ENCODE measurements at regions not wholly inside any gene's neighbourhood (a gene's known extent, or its start where the extent isn't known, plus 50 kb on each side); places are given as distances from the start of the nearest gene placed in this dataset.
"Not testable (repeated sequence)": the region's sequence is repeated elsewhere in the genome, so short reads cannot be mapped to it uniquely, and the experiment has no call there.

GRCh38 chr10:125518397-125518796 lies 164.6 kb downstream of the TEX36 start:
- H3K27me3 ChIP-seq (ENCODE audit: low read depth); DNase-seq (ENCODE audit: low spot score in 2 of 2); in situ Hi-C loops (cut with MboI; ENCODE audit: low sequenced_read_pairs); H3K36me3 ChIP-seq (replicated peaks); H3K4me3 ChIP-seq; H3K9me3 ChIP-seq; H3K4me1 ChIP-seq: not testable (repeated sequence)

- Histone ChIP-seq H3K36me3 (replicated peaks) (no peaks in the 10 kb centered on the region), H3K4me1 (peaks cover 3% of the 10 kb centered on the region; the same call in 1 of the 2 replicates), H3K9me3 (no peaks in the 10 kb centered on the region), H3K4me3 (no peak overlapping the region), H3K27me3 (ENCODE audit: low read depth) (no peaks in the 10 kb centered on the region; the same call in 1 of the 2 replicates)
- DNase-seq (ENCODE audit: low spot score in 2 of 2): no peak
- in situ Hi-C loops (cut with MboI; ENCODE audit: low sequenced_read_pairs): no loop called here
Observed at GRCh38 chr10:125515571-125515970, 167.4 kb downstream of the TEX36 start.

GRCh38 chr10:125514206-125515162 lies 168.5 kb downstream of the TEX36 start:
- in situ Hi-C loops (cut with MboI; ENCODE audit: low sequenced_read_pairs): no loop called here
- no peaks in the 10 kb centered on the region; the same call in 1 of the 2 replicates for H3K27me3 ChIP-seq (ENCODE audit: low read depth)
- no peaks in the 10 kb centered on the region for H3K9me3 ChIP-seq
- no peak overlapping the region for H3K4me3 ChIP-seq
- peak; percentile 41 to 42 for DNase-seq (ENCODE audit: low spot score in 2 of 2)
- peaks cover 3% of the 10 kb centered on the region; the same call in 1 of the 2 replicates for H3K4me1 ChIP-seq
- H3K36me3 ChIP-seq (replicated peaks): no peaks in the 10 kb centered on the region

- no peak overlapping the region for H3K4me3 ChIP-seq
- in situ Hi-C loops (cut with MboI; ENCODE audit: low sequenced_read_pairs): no loop called here
- no peaks in the 10 kb centered on the region for H3K9me3 ChIP-seq
- H3K27me3 ChIP-seq (ENCODE audit: low read depth): no peaks in the 10 kb centered on the region; the same call in 1 of the 2 replicates
- peaks cover 3% of the 10 kb centered on the region; the same call in 1 of the 2 replicates for H3K4me1 ChIP-seq
- no peaks in the 10 kb centered on the region for H3K36me3 ChIP-seq (replicated peaks)
- DNase-seq (ENCODE audit: low spot score in 2 of 2): no peak
Observed at GRCh38 chr10:125513429-125514182, 169.4 kb downstream of the TEX36 start.

GRCh38 chr10:125510998-125511397 lies 172.0 kb downstream of the TEX36 start:
- no peaks in the 10 kb centered on the region for H3K9me3 ChIP-seq

GRCh38 chr10:125505648-125506047 lies 177.3 kb downstream of the TEX36 start:
- no peak overlapping the region for H3K4me3 ChIP-seq
- in situ Hi-C loops (cut with MboI; ENCODE audit: low sequenced_read_pairs): no loop called here
- no peak for DNase-seq (ENCODE audit: low spot score in 2 of 2)
- peaks cover 7% of the 10 kb centered on the region for H3K27me3 ChIP-seq (ENCODE audit: low read depth)
- no peaks in the 10 kb centered on the region for H3K36me3 ChIP-seq (replicated peaks)
- H3K4me1 ChIP-seq: no peaks in the 10 kb centered on the region
- no peaks in the 10 kb centered on the region for H3K9me3 ChIP-seq

More at GRCh38 chr10:125510998-125511397, 172.0 kb downstream of the TEX36 start:
- H3K4me3 ChIP-seq: no peak overlapping the region
- H3K27me3 ChIP-seq (ENCODE audit: low read depth): peaks cover 7% of the 10 kb centered on the region
- H3K4me1 ChIP-seq: peaks cover 3% of the 10 kb centered on the region; the same call in 1 of the 2 replicates
- DNase-seq (ENCODE audit: low spot score in 2 of 2): no peak
- H3K36me3 ChIP-seq (replicated peaks): no peaks in the 10 kb centered on the region
- in situ Hi-C loops (cut with MboI; ENCODE audit: low sequenced_read_pairs): no loop called here

GRCh38 chr10:125502276-125502675 lies 180.7 kb downstream of the TEX36 start:
- H3K4me3 ChIP-seq: no peak overlapping the region
- DNase-seq (ENCODE audit: low spot score in 2 of 2): no peak
- in situ Hi-C loops (cut with MboI; ENCODE audit: low sequenced_read_pairs): no loop called here
- no peaks in the 10 kb centered on the region for H3K4me1 ChIP-seq
- H3K36me3 ChIP-seq (replicated peaks): no peaks in the 10 kb centered on the region
- H3K27me3 ChIP-seq (ENCODE audit: low read depth): peaks cover 5% of the 10 kb centered on the region
- no peaks in the 10 kb centered on the region for H3K9me3 ChIP-seq

- Histone ChIP-seq H3K9me3 (no peaks in the 10 kb centered on the region), H3K36me3 (replicated peaks) (no peaks in the 10 kb centered on the region), H3K4me3 (no peak overlapping the region), H3K4me1 (no peaks in the 10 kb centered on the region), H3K27me3 (ENCODE audit: low read depth) (peaks cover 9% of the 10 kb centered on the region)
- no peak for DNase-seq (ENCODE audit: low spot score in 2 of 2)
- in situ Hi-C loops (cut with MboI; ENCODE audit: low sequenced_read_pairs): no loop called here
Observed at GRCh38 chr10:125495386-125495785, 187.6 kb downstream of the TEX36 start.

GRCh38 chr10:125494651-125495239 lies 188.2 kb downstream of the TEX36 start:
- peaks cover 9% of the 10 kb centered on the region for H3K27me3 ChIP-seq (ENCODE audit: low read depth)
- in situ Hi-C loops (cut with MboI; ENCODE audit: low sequenced_read_pairs): no loop called here

GRCh38 chr10:125491381-125491780 lies 191.6 kb downstream of the TEX36 start:
- no peak overlapping the region for H3K4me3 ChIP-seq
- peaks cover 7% of the 10 kb centered on the region for H3K27me3 ChIP-seq (ENCODE audit: low read depth)
- in situ Hi-C loops (cut with MboI; ENCODE audit: low sequenced_read_pairs): no loop called here
- H3K4me1 ChIP-seq: no peaks in the 10 kb centered on the region
- no peaks in the 10 kb centered on the region for H3K36me3 ChIP-seq (replicated peaks)
- no peak for DNase-seq (ENCODE audit: low spot score in 2 of 2)
- H3K9me3 ChIP-seq: no peaks in the 10 kb centered on the region

More at GRCh38 chr10:125494651-125495239, 188.2 kb downstream of the TEX36 start:
- Histone ChIP-seq H3K4me1 (no peaks in the 10 kb centered on the region), H3K4me3 (no peak overlapping the region), H3K36me3 (replicated peaks) (no peaks in the 10 kb centered on the region), H3K9me3 (no peaks in the 10 kb centered on the region)
- DNase-seq (ENCODE audit: low spot score in 2 of 2): no peak

- Histone ChIP-seq H3K27me3 (ENCODE audit: low read depth) (no peaks in the 10 kb centered on the region; the same call in none of the 2 replicates), H3K36me3 (replicated peaks) (no peaks in the 10 kb centered on the region), H3K4me1 (no peaks in the 10 kb centered on the region), H3K9me3 (no peaks in the 10 kb centered on the region), H3K4me3 (no peak overlapping the region)
- DNase-seq (ENCODE audit: low spot score in 2 of 2): no peak
- in situ Hi-C loops (cut with MboI; ENCODE audit: low sequenced_read_pairs): no loop called here
Observed at GRCh38 chr10:125489731-125490130, 193.2 kb downstream of the TEX36 start.

GRCh38 chr10:125485665-125486064 lies 197.3 kb downstream of the TEX36 start:
- DNase-seq (ENCODE audit: low spot score in 2 of 2): no peak
- no peak overlapping the region for H3K4me3 ChIP-seq
- H3K9me3 ChIP-seq: no peaks in the 10 kb centered on the region

GRCh38 chr10:125484035-125484732 lies 198.8 kb downstream of the TEX36 start:
- no peaks in the 10 kb centered on the region for H3K4me1 ChIP-seq
- no peaks in the 10 kb centered on the region for H3K27me3 ChIP-seq (ENCODE audit: low read depth)
- no peaks in the 10 kb centered on the region for H3K9me3 ChIP-seq
- H3K36me3 ChIP-seq (replicated peaks): no peaks in the 10 kb centered on the region
- DNase-seq (ENCODE audit: low spot score in 2 of 2): no peak
- no peak overlapping the region for H3K4me3 ChIP-seq
- in situ Hi-C loops (cut with MboI; ENCODE audit: low sequenced_read_pairs): no loop called here

More at GRCh38 chr10:125485665-125486064, 197.3 kb downstream of the TEX36 start:
- in situ Hi-C loops (cut with MboI; ENCODE audit: low sequenced_read_pairs): no loop called here
- Histone ChIP-seq H3K36me3 (replicated peaks) (no peaks in the 10 kb centered on the region), H3K27me3 (ENCODE audit: low read depth) (no peaks in the 10 kb centered on the region), H3K4me1 (no peaks in the 10 kb centered on the region)
